ENCODE measurements at regions not wholly inside any gene's neighbourhood (a gene's known extent, or its start where the extent isn't known, plus 50 kb on each side); places are given as distances from the start of the nearest gene placed in this dataset.

DNA sequence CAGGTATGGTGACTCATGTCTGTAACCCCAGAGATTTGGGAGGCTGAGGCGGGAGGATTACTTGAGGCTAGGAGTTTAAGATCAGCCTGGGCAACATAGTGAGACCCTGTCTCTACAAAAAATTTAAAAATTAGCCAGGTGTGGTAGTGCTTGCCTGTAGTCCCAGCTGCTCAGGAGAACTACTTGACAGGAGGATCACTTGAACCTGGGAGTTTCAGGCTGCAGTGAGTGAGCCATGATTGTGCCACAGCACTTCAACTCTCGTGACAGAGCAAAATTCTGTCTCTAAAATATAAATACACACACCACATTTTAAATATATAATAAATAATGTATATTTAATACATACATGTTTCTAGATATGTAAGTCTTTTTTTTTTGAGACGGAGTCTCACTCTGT lies 53.5 kb upstream of the TEX264 start:
- TF ChIP-seq POLR2A (IDR thresholded peaks at IDR 0.05) (no peak), POLR2AphosphoS5 (IDR thresholded peaks at IDR 0.05) (no peak)
- TF ChIP-seq, protein P1, sequence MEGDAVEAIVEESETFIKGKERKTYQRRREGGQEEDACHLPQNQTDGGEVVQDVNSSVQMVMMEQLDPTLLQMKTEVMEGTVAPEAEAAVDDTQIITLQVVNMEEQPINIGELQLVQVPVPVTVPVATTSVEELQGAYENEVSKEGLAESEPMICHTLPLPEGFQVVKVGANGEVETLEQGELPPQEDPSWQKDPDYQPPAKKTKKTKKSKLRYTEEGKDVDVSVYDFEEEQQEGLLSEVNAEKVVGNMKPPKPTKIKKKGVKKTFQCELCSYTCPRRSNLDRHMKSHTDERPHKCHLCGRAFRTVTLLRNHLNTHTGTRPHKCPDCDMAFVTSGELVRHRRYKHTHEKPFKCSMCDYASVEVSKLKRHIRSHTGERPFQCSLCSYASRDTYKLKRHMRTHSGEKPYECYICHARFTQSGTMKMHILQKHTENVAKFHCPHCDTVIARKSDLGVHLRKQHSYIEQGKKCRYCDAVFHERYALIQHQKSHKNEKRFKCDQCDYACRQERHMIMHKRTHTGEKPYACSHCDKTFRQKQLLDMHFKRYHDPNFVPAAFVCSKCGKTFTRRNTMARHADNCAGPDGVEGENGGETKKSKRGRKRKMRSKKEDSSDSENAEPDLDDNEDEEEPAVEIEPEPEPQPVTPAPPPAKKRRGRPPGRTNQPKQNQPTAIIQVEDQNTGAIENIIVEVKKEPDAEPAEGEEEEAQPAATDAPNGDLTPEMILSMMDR (IDR thresholded peaks at IDR 0.05): no peak
